Sigmoid colon (tissue), 3 donors: ENCODE measurements at regions not wholly inside any gene's neighbourhood (a gene's known extent, or its start where the extent isn't known, plus 50 kb on each side); places are given as distances from the start of the nearest gene placed in this dataset.

Source experiments
- CTCF ChIP-seq, 4 experiments: fragments of 450-650 bp in 3 of 4; fragments of 200-600 bp in 1 of 4; IDR thresholded peaks; one replicate each; pipeline ENCODE4 v1.5.1; 2016 to 2019; ENCODE audit warnings: antibody characterized with exemption in 4 of 4, mild to moderate bottlenecking in 3 of 4, moderate library complexity in 2 of 4
- POLR2A ChIP-seq, 2 donors: fragments of 450-650 bp; IDR thresholded peaks; one replicate each; pipeline ENCODE4 v1.6.1; 2016; ENCODE audit warnings: antibody characterized with exemption in 2 of 2, mild to moderate bottlenecking in 2 of 2, moderate library complexity in 2 of 2

GRCh38 chr3:147846854-147847478 is 437.8 kb downstream of the ZIC1 start:
- TF ChIP-seq CTCF (IDR thresholded peaks at IDR 0.05) (no peak), POLR2A (IDR thresholded peaks at IDR 0.05) (no peak)
